ENCODE measurements at regions not wholly inside any gene's neighbourhood (a gene's known extent, or its start where the extent isn't known, plus 50 kb on each side); places are given as distances from the start of the nearest gene placed in this dataset.

DNA sequence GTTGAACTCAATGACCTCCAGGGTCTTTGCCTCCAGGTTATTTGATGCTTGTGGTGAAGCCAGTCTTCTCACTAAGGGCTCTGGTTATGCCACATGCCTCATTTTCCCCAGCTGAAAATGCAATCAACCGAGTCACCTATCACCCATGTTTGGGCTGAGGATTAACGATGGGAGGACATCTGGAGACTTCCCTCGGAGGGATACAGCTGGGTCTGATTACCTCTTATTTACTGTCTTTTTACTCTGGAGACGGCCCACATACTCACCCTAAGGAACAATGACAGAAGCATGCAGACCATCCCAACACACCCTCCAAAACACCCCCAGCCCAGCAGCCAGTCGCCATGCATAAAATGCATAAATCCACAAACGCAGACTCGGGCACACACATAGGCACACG, 187.4 kb downstream of the OPA1 start:
- DNase-seq (ENCODE audit: low spot score): no peak
- no peak for FAIRE-seq

DNA sequence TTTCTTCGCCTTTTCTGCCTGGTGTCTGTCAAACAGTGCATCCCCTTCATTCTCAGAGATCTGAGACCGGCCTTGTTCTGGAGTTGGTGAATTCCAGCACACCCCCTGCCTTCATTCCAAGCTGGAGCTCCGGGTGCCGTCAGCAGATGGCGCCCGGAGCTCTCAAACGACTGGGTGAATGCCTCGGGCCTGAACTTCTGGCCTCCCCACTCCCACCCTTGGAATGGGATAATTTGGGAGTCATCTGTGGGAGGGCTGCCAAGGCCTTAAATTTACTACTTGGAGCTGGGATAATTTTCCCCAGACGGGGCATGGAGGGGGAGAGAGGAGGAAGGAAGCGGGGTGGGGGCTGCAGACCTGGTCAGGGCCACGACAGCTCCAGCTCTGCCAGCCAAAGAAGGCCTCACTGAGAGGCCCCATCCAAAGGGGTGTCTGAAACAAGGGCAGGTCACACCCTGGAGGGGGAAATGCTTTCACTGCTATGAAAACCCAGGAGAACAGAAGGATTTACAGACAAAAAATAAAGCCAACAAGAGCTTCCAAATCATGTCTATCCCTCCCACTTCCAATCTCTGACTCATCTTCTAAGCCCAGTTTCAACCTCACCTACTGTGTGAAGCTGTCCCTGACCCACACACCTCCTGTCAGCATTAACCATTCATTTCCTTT, 187.9 kb downstream of the OPA1 start:
- peak; percentile 71 for DNase-seq (ENCODE audit: low spot score)
- peak; percentile 72 for FAIRE-seq

- DNase-seq (ENCODE audit: low spot score) (peak; percentile 94), FAIRE-seq (peak; percentile 94)
These were observed 189.3 kb downstream of the OPA1 start for GRCh38 chr3:193782276-193782647.

DNA sequence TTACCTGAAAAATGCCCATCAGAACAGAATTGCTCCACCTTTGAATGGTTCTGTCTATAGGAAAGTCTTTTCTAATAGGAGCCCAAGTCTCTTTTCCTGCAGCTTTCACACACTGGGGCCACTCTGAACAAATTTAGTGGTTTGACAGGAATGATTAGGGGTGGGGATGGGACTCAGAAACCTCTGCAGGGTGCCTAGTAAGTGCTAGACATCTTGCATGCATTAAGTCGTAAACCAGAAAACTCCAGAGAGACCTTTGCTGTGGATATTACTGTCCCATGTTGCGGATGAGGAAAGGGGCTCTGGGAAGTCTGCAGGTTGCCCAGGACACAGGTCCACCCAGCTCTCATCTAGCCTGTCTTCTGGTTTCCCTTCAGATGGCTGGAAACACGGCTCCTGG, 189.7 kb downstream of the OPA1 start:
- no peak for DNase-seq (ENCODE audit: low spot score)
- no peak for FAIRE-seq

- peak; percentile 12 for FAIRE-seq
- DNase-seq (ENCODE audit: low spot score): peak; percentile 44
These were observed 190.3 kb downstream of the OPA1 start for GRCh38 chr3:193783166-193783896.

GRCh38 chr3:193784822-193785221, 191.8 kb downstream of the OPA1 start:
- DNase-seq (ENCODE audit: low spot score) (no peak), FAIRE-seq (no peak)

GRCh38 chr3:193787496-193787870, 194.5 kb downstream of the OPA1 start:
- DNase-seq (ENCODE audit: low spot score) (no peak), FAIRE-seq (no peak)

DNA sequence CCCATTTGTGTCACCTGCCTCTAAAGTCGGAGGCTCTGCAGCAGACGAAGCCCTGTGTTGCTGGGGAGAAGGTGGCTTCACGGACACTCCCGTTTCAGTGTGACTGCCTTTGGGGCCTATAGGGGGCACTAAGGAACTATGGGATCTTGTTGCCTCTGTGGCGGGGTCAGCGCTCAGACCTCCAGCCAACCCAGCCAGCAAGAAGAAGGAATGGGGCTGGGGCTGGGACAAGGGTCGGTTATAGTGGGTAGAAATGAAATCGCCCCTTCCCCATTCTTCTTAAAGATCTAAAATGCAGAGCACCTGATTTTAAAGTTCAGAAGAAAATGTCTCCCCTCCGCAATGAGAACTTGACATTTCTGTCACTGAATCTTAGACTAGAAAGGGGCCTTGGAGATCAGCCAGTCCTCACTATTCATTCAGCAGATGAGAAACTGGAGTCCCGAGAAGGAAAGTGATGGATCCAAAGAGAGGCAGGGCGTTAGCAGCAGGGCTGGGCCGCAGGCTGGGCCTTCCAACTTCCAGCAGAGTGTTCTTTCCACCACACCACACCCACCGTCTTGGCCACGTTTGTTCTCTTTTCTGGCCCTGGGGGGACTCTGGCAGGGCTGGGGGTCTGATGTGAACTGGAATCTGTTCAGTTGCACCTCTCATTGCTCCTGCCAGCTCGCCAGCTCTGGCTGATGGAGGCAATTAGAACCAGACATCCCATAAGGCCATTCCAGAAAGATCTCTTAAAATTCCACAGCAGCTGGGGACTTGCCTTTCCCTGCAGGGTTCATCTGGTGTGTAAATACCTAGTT, 195.4 kb downstream of the OPA1 start:
- FAIRE-seq (no peak), DNase-seq (ENCODE audit: low spot score) (no peak)

DNA sequence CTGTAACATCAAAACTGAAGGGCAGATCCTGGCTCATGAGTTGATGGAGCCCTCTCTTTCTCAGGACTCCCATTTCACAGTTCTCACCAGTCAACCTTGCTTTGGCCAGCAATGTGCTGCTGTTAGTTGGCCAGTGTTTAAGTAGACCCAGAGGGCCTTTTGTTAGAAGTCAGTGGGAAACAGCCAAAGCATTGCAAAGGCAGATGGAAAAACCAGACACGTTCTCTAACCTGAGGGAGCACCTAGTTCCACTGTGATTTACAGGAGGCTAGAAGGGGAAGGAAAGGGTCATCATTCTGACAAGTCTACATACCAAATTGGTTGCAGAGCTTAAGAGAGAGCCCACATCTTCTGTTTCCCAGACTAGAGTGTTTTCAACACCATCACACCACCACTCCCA, 196.4 kb downstream of the OPA1 start:
- no peak for DNase-seq (ENCODE audit: low spot score)
- FAIRE-seq: no peak

- no peak for DNase-seq (ENCODE audit: low spot score)
- no peak for FAIRE-seq
These were observed 197.3 kb downstream of the OPA1 start for GRCh38 chr3:193790086-193790990.

- no peak for FAIRE-seq
- no peak for DNase-seq (ENCODE audit: low spot score)
These were observed 198.3 kb downstream of the OPA1 start for GRCh38 chr3:193791041-193792032.

DNA sequence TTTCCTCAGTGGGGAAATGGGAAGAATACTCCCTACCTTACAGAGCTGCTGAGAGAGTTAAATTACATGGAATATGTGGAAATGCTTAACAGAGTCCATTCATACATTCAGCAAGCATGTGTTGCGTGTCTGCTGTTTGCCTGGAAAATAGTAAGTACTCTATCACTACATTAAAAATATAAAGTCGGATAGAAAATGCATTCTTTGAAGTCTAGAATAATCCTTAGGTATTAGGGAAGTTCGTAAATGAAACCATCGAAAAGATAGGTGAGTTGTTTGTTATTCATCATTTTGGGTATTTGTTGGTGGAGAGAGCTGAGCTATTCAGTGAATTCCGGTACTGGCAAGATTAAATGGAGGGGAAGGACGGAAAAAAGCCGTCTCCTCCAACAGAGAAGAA, 200.1 kb downstream of the OPA1 start:
- FAIRE-seq: no peak
- no peak for DNase-seq (ENCODE audit: low spot score)

DNA sequence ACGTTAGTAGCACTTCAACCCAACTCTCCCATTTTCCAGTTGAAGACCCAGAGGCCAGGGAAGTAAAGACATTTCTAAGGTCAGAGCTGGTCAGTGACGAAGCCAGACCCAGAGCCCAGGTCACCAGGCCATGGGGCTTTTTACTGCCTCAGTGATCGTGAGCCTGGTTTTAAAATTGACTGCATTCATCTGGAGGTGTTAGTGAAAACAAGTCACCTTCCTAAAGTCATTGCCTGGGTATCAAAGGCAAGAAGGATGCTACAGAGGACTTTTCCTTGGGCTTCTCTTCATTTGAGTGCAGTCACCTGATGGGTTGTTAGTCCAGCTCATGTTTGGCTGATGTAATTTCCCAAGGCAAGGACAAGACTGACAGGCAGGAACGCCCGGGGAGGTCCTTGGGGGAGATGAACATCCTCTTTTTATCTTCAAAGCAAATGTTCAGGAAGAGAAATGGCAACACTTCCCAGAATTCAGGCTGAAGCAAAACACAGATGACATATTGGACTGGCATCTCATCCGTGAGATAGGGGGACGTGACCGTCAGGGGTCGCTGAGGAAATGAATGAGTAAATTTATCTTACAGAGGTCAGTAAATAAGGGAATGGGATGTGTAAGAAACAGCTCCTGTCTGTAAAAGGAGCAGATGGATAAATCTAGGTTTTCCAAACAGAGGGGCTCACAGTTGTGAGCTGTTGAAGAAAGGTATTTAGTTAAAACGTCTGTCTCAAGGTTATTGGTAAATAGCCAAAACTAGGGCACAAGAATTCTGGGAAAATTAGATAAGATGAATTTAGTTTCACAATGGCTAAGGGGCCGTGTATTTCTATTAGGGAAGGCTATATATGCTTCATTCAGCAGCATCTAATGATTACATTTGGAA, 201.2 kb downstream of the OPA1 start:
- DNase-seq (ENCODE audit: low spot score) (no peak), FAIRE-seq (no peak)

- FAIRE-seq (no peak), DNase-seq (ENCODE audit: low spot score) (no peak)
These were observed 202.2 kb downstream of the OPA1 start for GRCh38 chr3:193795062-193795690.

GRCh38 chr3:193796089-193796488, 203.1 kb downstream of the OPA1 start:
- FAIRE-seq: no peak
- no peak for DNase-seq (ENCODE audit: low spot score)

GRCh38 chr3:193797566-193797965, 204.6 kb downstream of the OPA1 start:
- DNase-seq (ENCODE audit: low spot score): no peak
- no peak for FAIRE-seq

- FAIRE-seq (no peak), DNase-seq (ENCODE audit: low spot score) (no peak)
These were observed 205.0 kb downstream of the OPA1 start for GRCh38 chr3:193798051-193798450.

GRCh38 chr3:193800138-193801043, 207.4 kb downstream of the OPA1 start:
- FAIRE-seq (no peak), DNase-seq (ENCODE audit: low spot score) (no peak)
